GM21381 (cell line): ENCODE measurements at regions not wholly inside any gene's neighbourhood (a gene's known extent, or its start where the extent isn't known, plus 50 kb on each side); places are given as distances from the start of the nearest gene placed in this dataset.
"Not testable (repeated sequence)": the region's sequence is repeated elsewhere in the genome, so short reads cannot be mapped to it uniquely, and the experiment has no call there.

Experiments
- ATAC-seq: cut with Tn5 transposase; IDR thresholded peaks from one replicate; pipeline ENCODE4 v1.9.1; 2021; ENCODE audit warnings: mild to moderate bottlenecking, moderate library complexity; ENCODE audit not compliant: unreplicated experiment

DNA sequence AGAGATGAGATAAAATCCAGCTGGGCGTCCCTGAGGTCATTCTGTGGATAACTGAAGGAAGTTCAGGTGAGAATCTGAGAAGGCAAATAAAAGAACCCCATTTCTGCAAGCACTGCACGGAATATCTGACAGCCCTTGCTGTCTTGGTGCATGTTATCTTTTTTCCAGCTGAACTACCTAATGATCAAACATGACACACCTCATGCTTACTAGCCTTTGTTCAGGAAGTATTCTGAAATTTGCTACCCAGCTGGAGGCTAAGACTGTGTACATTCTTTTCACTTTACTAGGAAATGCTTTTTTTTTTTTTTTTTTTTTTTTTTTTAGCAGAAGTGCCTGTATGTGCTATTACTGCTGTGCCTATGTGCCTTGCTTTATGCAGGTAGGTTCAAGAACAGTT lies 718.1 kb downstream of the SMARCA1 start:
- ATAC-seq = no peak

DNA sequence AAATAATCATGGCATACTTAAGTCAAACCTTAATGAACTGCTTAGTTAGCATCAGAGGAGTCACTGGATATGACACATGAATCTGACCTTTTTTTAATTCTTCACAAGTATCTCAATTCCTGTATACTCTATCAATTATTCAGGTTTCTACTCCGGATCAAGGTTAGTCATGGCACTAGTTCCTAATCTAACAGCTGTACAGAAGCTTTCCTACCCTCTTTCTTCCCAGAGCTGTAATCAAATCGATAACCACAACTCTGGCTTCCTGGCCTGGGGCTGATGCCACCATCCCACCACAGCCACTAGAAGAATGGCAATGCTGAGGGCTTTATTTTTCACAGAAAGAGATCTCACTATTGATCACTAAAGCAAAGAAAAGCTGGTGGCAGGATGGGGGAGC lies 718.5 kb downstream of the SMARCA1 start:
- ATAC-seq = no peak

DNA sequence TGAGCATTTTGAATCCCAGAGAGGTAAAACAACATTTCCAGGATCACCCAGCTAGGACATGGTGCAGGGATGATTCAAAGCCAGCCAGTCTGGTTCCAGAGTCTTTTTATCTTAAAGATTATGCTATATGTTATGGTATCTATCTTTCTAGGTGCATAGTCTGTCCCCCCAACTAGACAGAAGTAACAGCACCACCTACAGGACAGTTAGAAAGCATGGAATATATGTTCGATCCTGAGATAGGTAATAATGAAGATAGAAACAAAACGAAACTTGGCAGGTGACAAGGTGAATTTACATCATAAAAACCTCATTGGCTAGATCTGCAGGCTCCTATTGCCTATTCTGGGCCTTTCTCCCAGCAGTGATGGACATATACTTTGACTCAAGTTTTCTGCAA lies 723.2 kb downstream of the SMARCA1 start:
- no peak for ATAC-seq

DNA sequence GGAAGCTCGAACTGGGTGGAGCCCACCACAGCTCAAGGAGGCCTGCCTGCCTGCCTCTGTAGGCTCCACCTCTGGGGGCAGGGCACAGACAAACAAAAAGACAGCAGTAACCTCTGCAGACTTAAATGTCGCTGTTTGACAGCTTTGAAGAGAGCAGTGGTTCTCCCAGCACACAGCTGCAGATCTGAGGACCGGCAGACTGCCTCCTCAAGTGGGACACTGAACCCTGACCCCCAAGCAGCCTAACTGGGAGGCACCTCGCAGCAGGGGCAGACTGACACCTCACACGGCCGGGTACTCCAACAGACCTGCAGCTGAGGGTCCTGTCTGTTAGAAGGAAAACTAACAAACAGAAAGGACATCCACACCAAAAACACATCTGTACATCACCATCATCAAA lies 730.9 kb upstream of the ACTRT1 start:
- not testable (repeated sequence) for ATAC-seq

DNA sequence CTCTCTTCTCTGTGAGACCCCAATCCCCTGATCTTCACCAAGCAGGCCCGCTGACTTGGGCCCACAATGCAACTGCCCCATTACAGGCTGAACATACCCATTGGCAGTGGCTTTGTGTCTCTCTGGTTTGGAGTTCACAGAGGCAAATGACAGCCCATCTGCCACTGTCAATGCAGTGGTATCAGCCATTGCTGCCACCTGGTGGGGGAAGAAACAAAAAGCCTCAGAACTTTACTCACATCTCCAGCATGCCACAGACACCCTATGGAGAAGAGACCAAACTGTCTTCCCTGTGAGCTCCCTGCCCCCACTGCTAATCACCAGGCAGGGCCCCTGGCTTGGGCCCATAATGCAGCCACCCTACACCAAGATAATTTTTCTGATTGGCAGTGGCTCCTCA lies 729.3 kb upstream of the ACTRT1 start:
- no peak for ATAC-seq

DNA sequence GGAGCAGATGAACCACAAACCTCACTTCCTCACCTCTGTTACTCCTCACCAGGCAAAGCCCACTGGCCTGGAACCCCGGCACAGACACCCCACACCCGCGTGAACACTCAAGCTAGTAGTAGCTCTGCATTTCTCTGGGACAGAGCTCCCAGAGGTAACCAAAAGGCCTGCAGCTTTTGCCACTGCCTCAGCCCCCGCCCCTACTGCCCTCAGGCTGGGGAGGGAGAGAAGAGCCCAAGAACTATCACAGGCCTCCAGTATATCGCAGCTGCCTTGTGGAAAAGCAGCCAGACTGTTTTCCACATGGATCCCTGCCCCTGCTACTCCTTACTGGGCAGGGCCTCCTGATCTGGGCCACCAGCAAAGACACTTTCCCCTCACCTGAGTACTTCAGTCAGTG lies 728.7 kb upstream of the ACTRT1 start:
- ATAC-seq = no peak

DNA sequence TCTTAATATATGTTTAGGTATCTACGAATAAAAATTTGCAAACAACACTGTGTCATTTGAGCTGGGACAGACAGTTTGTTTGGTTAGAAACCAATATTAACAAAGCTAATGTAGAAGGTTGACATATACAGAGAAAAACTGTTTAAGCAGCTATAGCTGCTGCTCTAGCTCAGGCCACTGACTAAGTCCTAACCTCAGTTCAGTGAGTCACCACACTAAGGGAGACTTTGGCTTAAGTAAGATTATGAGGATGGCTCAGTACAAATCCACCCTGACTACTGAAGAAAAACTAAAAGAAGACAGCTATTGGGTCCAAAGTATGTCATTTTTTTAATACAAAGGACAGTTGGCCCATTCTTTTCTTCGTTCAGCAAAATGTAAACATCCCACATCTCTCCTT lies 717.3 kb upstream of the ACTRT1 start:
- ATAC-seq = no peak

DNA sequence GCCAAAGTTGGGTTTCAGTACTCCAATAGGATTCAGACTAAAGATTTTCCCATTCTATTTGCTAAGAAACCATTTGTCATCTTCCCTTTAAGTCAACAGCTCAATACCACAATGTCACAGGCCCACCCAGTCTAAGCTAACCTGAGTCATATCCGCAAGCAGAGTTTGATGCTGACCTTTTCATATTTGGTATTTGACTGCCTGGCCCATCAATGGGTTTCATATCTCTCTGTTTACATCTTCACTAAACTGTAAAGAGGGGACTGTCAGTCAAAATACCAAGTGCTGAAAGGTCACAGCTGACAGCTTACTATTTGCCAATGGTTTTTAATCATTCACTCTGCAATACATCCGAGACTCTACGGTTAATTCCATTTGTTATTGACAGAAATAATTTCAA lies 707.5 kb upstream of the ACTRT1 start:
- no peak for ATAC-seq

DNA sequence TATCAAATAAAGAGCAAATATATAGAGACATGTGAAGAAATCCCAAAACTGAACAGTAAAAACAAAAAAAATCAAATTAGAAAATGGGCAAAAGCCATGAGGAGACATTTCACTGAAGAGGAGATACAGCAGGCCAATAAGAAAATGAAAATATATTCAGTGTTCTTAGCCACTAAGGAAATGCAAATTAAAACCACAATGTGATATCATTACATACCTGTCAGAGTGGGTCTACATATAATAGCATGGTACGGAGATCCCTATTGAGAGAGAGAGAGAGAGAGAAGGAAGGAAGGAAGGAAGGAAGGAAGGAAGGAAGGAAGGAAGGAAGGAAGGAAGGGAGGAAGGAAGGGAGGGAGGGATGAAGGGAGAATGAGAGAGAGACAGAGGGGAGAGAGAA lies 707.0 kb upstream of the ACTRT1 start:
- ATAC-seq = no peak

DNA sequence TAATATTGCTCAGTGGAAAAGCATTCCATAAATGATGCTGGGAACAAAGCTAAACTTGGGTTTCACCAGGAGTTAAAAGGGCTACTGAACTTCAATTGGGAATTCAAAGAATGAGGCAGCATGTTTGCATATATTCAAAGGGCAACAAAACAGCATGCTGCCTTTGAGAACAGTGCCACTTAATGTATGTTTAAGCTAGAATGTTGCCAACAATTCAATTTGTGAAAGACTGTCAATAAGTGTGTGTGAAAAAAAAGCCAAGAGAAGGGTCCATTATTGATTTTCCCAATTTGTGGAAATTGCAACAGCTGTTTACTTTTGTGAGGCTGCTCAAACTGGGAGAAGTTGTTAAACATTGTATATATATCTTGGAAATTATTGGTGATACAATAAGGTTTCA lies 701.9 kb upstream of the ACTRT1 start:
- no peak for ATAC-seq

DNA sequence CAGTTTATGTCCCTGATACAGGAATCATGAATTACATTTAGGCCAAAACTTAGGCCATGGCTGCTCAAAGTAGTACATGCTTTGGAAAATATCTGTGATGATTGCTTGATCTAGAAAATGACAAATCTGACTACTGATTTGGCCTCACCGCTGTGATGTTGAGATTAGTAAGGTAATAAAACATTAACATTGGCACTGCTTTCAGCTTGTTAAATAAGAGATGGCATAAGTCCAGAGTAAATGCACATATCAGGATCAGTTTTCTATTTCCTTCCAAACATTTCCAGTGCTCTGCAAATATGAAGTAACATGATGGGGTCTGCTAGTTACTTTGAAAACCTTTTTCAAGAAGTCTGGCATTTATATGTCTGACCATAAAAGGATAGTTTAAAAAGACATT lies 687.3 kb upstream of the ACTRT1 start:
- ATAC-seq = no peak

DNA sequence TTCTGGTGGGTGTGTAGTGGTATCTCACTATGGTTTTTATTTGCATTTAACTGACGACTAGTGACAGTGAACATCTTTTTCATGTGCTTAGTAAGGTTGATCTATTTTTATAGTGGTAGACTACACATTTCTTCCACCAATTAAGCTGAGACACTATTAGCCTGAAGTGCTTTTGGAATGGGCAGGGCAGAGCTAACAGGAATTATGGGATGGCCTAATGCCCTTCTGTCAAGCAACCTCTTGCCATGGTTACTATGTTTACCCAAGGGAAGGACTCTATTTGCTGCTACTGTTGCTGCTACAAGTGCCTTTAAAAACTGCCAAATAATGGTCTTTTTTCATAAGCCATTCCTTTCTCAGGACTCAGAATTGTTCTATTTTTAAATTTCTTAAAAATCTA lies 676.7 kb upstream of the ACTRT1 start:
- no peak for ATAC-seq

DNA sequence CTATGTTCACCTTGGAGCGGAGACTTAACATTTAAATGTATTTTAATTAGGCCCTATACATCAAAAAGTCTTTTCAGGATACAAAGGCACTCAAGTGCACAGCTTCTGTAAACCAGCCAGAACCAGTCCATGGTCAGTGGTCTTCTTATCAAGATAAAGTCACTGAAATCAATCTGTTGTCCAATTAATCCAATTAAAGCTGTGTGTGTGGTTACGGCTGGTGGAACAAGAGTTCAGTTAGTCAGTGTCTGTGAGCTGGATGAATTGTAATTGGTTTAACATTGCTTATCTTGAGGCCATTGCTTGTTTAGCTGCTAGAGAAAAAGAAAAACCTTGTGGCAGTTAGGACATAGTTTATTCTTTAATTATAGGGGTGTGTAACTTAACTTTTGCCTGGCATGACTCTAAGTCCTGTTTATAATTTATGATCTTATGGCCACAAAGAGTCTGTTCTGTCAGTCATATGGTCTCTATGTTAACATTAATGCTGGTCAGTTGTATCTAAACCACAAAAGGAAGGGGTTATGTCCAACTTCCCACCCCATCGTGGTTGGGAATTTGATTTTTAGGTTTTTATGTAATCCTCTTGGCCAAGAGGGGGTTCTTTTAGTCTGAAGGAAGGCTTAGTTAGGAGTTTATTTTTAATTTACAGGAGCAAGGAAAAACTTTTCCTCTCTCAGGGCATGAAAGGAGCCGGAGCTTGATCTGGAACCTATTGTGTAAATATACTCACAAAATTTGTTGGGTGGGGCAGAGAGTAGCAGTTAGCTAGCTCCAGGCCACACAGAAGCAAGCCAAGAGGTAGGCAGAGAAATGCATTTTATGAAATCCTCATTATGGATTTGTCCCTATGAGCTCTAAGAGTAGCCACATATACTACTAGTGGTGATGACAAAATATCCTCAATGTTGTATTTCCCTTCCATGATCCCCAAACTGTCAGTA lies 665.7 kb upstream of the ACTRT1 start:
- ATAC-seq = no peak

DNA sequence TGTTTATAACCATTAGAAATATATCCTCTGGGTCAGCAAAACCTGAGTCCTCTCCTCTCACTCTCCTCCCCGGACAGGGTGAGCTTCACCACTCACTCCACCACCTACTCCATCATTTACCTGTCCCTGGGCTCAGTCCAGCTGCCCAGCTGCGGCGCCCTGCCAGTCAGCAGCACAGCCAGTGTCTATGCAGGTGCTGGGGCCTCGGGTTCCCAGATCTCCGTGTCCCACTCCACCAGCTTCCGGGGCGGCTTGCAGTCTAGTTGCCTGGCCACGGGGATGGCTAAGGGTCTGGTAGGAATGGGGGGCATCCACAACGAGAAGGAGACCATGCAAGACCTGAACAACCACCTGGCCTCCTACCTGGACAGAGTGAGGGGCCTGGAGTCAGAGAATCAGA lies 662.2 kb upstream of the ACTRT1 start:
- ATAC-seq = no peak

DNA sequence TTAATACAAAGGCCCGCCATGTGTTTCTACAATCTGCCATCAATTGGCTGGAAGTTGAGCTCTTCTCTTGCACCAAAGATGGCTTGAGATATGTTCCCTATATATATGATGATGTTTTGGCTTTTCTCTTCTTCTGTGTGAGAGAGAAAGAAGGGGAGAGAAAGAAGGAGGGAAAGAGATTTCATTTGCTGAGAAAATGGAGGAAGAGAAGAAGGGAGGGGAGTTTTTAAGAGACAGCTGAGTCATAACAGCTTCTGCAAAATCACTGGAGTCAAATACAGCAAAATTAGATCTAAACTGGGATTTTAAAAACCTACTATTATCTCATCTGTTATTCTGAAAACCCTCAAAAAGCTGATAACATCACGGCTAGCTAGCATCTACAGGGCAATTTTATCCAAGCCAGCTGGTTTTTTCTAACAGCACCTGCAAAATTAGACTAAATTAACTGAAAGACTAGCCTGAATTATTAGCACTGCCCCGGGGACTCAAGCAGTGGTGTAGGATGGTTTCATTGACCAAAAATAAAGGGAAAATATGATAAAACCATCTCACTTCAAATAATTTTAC lies 647.6 kb upstream of the ACTRT1 start:
- no peak for ATAC-seq

DNA sequence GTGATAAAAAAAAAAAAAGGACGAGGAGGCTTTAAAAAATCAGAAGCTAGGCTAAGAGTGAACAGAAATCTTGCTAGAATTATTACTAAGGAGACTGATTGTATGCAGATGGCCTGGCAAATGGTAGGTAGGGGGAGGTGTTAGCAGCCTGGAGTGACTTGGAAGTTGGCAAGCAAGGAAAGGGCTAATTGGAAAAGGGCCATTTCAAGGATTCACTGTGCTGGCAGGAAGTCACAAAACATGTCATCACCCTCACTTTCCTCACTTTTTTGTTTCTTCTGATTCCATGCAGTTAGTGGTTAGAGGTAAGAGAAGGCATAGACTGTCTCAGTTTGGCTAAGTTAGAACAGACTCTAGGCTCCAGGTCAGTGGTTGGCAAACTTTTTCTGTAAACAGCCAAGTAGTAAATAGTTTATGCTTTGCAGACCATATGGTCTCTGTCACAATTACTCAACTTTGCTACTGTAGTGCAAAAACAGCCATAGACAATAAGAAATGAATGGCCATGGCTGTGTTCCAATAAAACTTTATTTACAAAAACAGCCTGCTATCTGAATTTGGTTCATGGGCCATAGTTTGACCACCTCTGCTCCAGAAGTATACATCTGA lies 646.5 kb upstream of the ACTRT1 start:
- ATAC-seq = no peak

DNA sequence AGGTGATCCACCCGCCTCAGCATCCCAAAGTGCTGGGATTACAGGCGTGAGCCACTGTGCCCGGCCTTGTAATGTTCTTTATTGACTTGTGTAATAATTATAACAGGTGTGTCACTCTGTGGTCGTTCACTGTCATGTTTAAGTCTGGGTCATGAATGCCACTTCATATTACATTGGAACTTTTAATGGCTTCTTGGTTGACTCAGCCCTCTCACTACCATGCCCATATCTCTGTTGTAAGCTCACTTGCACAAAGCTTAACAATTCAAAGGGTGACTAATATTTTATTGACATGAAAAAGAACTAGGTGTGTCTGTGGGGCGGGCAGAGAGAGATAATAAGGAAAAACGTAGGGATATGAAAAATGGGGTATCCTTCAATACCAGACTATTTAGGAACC lies 639.7 kb upstream of the ACTRT1 start:
- ATAC-seq = no peak

DNA sequence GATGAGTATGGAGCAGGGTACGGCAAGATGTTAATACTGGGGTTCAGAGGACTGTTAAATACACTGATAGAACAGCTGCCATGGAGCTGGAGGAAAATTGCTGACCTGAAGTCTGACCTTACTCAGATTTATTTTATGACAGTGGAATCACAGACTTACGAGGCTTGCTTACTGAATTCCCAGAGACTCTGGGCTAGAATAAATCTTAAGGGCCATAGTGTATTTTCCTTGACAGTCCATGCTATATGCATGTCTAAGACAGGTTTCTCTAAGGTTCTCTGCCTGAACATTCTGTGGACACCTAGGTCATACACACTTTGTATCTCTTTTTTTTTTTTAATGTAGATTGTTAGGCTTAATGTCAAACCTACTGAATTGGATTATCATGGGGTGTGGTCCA lies 633.2 kb upstream of the ACTRT1 start:
- no peak for ATAC-seq

DNA sequence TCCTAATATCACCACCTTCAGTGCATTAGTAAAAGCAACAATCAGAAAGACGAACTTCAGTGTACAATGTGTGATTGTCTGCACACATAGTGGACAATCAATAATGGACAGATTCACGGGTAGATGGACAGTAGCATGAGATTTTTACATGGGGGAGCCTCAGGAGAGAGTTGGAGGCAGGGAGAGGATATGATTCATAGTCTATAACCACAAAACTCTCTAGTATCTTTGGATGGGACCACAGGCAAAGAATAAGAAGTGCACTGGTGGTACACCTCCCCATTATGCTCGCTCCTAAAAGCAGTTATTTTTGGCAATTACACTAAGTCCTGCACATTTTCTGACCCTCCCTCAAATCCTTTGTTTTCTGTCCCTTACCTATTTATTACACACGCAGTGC lies 624.4 kb upstream of the ACTRT1 start:
- ATAC-seq = no peak

DNA sequence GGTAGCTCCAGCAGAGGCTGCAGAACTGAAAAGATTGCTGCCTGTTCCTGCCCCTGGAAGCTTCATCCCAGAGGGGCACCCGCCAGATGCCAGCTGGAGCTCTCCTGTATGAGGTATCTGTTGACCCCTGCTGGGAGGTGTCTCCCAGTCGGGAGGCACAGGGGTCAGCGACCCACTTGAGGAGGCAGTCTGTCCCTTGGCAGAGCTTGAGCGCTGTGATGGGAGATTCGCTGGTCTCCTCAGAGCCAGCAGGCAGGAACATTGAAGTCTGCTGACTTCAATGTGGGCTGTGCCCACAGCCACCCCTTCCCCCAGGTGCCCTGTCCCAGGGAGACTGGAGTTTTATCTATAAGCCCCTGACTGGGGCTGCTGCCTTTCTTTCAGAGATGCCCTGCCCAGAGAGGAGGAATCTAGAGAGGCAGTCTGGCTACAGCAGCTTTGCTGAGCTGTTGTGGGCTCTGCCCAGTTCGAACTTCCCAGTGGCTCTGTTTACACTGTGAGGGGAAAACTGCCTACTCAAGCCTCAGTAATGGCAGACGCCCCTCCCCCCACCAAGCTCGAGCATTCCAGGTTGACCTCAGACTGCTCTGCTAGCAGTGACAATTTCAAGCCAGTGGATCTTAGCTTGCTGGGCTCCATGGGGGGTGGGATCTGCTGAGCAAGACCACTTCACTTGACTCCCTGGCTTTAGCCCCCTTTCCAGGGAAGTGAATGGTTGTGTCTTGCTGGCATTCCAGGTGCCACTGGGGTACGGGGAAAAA lies 622.3 kb upstream of the ACTRT1 start:
- ATAC-seq = not testable (repeated sequence)

DNA sequence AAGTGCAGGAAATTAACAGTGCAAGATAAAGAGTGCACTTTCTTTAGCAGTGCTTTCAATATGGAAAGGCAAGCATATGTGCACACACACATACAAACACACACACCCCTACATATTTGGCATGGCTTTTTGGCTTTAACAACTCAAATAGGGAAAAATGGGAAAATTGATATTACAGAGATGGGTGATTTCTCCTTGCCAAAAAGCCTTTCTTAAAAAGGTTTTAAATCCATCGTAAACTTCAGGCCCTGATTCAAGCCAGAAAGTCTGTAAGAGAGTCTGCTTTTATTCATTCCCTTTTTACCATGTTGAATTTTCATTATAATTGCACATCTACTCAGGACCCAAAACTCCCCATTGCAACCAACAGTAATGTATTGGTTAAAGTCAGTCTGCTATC lies 612.0 kb upstream of the ACTRT1 start:
- ATAC-seq = no peak
